HCT116 (cell line): ENCODE measurements at regions not wholly inside any gene's neighbourhood (a gene's known extent, or its start where the extent isn't known, plus 50 kb on each side); places are given as distances from the start of the nearest gene placed in this dataset.

Experiments
- ATAC-seq: fragments of 200-7000 bp; cut with Tn5 transposase; 2 replicates; pipeline ENCODE4 v1.9.1; 2020; ENCODE audit warnings: mild to moderate bottlenecking, moderate library complexity
- BruUV-seq: library from RNA; stranded (reverse); fragments of 400-500 nt; replicated peaks from 2 replicates; lab custom pipeline; 2021; lab: Mats Ljungman, UMichigan
- CTCF ChIA-PET: fragments of 300-600 bp; sonication (Branson Sonifier 250); formaldehyde crosslinking; loops from one replicate; lab custom pipeline; 2021; ENCODE audit warnings: antibody characterized with exemption; lab: Charles Lee
- POLR2A ChIA-PET: fragments of 300-600, 350-600 bp; sonication (Branson Sonifier 250); formaldehyde crosslinking; loops from one replicate; lab custom pipeline; 2021; ENCODE audit warnings: antibody characterized with exemption; lab: Charles Lee
- RAD21 ChIA-PET, 2 experiments: fragments of 300-600 bp; sonication (Branson Sonifier 250); formaldehyde crosslinking; loops; one replicate each; lab custom pipeline; 2023; ENCODE audit warnings: low total read pairs in 2 of 2; ENCODE audit not compliant: uncharacterized antibody in 2 of 2, unreplicated experiment in 2 of 2, low non-redundant PET in 1 of 2; lab: Charles Lee
- DNase-seq: peaks from one replicate; pipeline ENCODE4 v3.0.0-alpha.2; 2010; ENCODE audit warnings: low read depth, low spot score
- H2AFZ ChIP-seq: fragments of 200-600 bp; shearing (Covaris generic), sonication (generic); 2 replicates; pipeline ENCODE4 v1.6.1; 2017; ENCODE audit warnings: low read depth, mixed run types, mixed read lengths, antibody characterized with exemption, low read length; ENCODE audit not compliant: poor library complexity, severe bottlenecking
- H3K27ac ChIP-seq: 2 replicates; pipeline ENCODE4 v1.5.1; 2012; ENCODE audit warnings: low read depth, low read length
- H3K27me3 ChIP-seq: fragments of 200-600 bp; sonication (generic); 2 replicates; pipeline ENCODE4 v1.6.1; 2016; ENCODE audit warnings: mixed run types, low read length, mixed read lengths; ENCODE audit not compliant: insufficient read depth
- H3K36me3 ChIP-seq, 2 experiments: fragments of 200-500 bp in 1 of 2; fragments of 200-600 bp in 1 of 2; sonication (Bioruptor generic) in 1 of 2; sonication (generic) in 1 of 2; 2 replicates each; pipeline versions ENCODE4 v1.5.1 to v1.6.1; 2014 to 2016; ENCODE audit warnings: low read length in 2 of 2, inconsistent platforms in 1 of 2, mixed read lengths in 1 of 2, mixed run types in 1 of 2; ENCODE audit not compliant: insufficient read depth in 2 of 2, control insufficient read depth in 1 of 2
- H3K4me1 ChIP-seq, 2 experiments: fragments of 200-600 bp in 1 of 2; sonication (generic) in 1 of 2; 2 replicates each; pipeline versions ENCODE4 v1.5.1 to v1.6.1; 2012 to 2017; ENCODE audit warnings: low read length in 2 of 2, inconsistent platforms in 1 of 2, mild to moderate bottlenecking in 1 of 2, mixed read lengths in 1 of 2, mixed run types in 1 of 2, moderate library complexity in 1 of 2; ENCODE audit not compliant: insufficient read depth in 2 of 2, control insufficient read depth in 1 of 2
- H3K4me2 ChIP-seq: fragments of 200-600 bp; sonication (generic); 2 replicates; pipeline ENCODE4 v1.6.1; 2017; ENCODE audit warnings: mixed run types, low read length, mixed read lengths
- H3K4me3 ChIP-seq, 2 experiments: fragments of 200-600 bp in 1 of 2; sonication (generic) in 1 of 2; replicated peaks in 1 of 2; 2 replicates each; pipeline ENCODE4 v1.5.1; 2011 to 2016; ENCODE audit warnings: low read length in 2 of 2, control low read depth in 1 of 2, low read depth in 1 of 2, mild to moderate bottlenecking in 1 of 2, mixed read lengths in 1 of 2, mixed run types in 1 of 2
- H3K79me2 ChIP-seq: fragments of 200-600 bp; sonication (generic); 2 replicates; pipeline ENCODE4 v1.6.1; 2017; ENCODE audit warnings: mild to moderate bottlenecking, mixed run types, low read length, moderate library complexity, mixed read lengths; ENCODE audit not compliant: insufficient read depth
- H3K9ac ChIP-seq: fragments of 200-600 bp; sonication (generic); 2 replicates; pipeline ENCODE4 v1.6.1; 2016; ENCODE audit warnings: low read length, mixed read lengths
- H3K9me2 ChIP-seq: fragments of 200-600 bp; sonication (generic), shearing (Covaris generic); 2 replicates; pipeline ENCODE4 v1.6.1; 2017; ENCODE audit warnings: mixed run types, mild to moderate bottlenecking, moderate library complexity; ENCODE audit not compliant: insufficient read depth
- H3K9me3 ChIP-seq, 2 experiments: fragments of 200-500 bp in 1 of 2; fragments of 200-600 bp in 1 of 2; sonication (Bioruptor generic) in 1 of 2; sonication (generic) in 1 of 2; 2 replicates each; pipeline ENCODE4 v1.6.1; 2014 to 2017; ENCODE audit warnings: low read length in 2 of 2, mixed read lengths in 2 of 2, inconsistent platforms in 1 of 2, low read depth in 1 of 2, mild to moderate bottlenecking in 1 of 2, mixed run types in 1 of 2, moderate library complexity in 1 of 2; ENCODE audit not compliant: control insufficient read depth in 1 of 2, insufficient read depth in 1 of 2
- H4K20me1 ChIP-seq: fragments of 200-600 bp; sonication (generic), shearing (Covaris generic); 2 replicates; pipeline ENCODE4 v1.6.1; 2017; ENCODE audit warnings: mixed run types, mild to moderate bottlenecking, moderate library complexity; ENCODE audit not compliant: insufficient read depth
- CBX3 ChIP-seq: IDR thresholded peaks from 2 replicates; pipeline ENCODE4 v1.6.1; 2012; ENCODE audit warnings: low read depth
- EGR1 ChIP-seq: IDR thresholded peaks from 2 replicates; pipeline ENCODE4 v1.6.1; 2012; ENCODE audit warnings: low read depth
- ELF1 ChIP-seq: IDR thresholded peaks from 2 replicates; pipeline ENCODE4 v1.6.1; 2012; ENCODE audit warnings: low read depth, borderline replicate concordance
- EZH2phosphoT487 ChIP-seq: fragments of 200-600 bp; IDR thresholded peaks from 2 replicates; pipeline ENCODE4 v1.6.1; 2018; ENCODE audit warnings: antibody characterized with exemption, borderline replicate concordance
- FOSL1 ChIP-seq: IDR thresholded peaks from 2 replicates; pipeline ENCODE4 v1.6.1; 2012; ENCODE audit warnings: low read depth
- POLR2AphosphoS5 ChIP-seq: IDR thresholded peaks from 2 replicates; pipeline ENCODE4 v1.6.1; 2011; ENCODE audit warnings: mild to moderate bottlenecking, low read depth, low read length, moderate library complexity
- RAD21 ChIP-seq: IDR thresholded peaks from 2 replicates; pipeline ENCODE4 v1.6.1; 2012; ENCODE audit warnings: low read depth, mild to moderate bottlenecking
- YY1 ChIP-seq: IDR thresholded peaks from 2 replicates; pipeline ENCODE4 v1.6.1; 2011; ENCODE audit warnings: low read length, low read depth, moderate library complexity, mild to moderate bottlenecking; ENCODE audit not compliant: insufficient replicate concordance; ENCODE audit errors: extremely low read depth
- ZBTB33 ChIP-seq: IDR thresholded peaks from 2 replicates; pipeline ENCODE4 v1.6.1; 2011; ENCODE audit warnings: mild to moderate bottlenecking, low read length, moderate library complexity; ENCODE audit not compliant: insufficient replicate concordance; ENCODE audit errors: extremely low read depth
- ZNF274 ChIP-seq: fragments of 200-500 bp; sonication (Bioruptor generic); IDR thresholded peaks from 2 replicates; pipeline ENCODE4 v1.6.1; 2014; ENCODE audit warnings: mild to moderate bottlenecking, low read depth, low read length, inconsistent platforms
- intact Hi-C: fragments of 100-400 bp; cut with micrococcal nuclease; formaldehyde crosslinking; loops from 2 replicates; pipeline ENCODE4 v1.10.0; 2022
- TF ChIP-seq, protein P1 (sequence below): IDR thresholded peaks from 2 replicates; pipeline ENCODE4 v1.6.1; 2012

- Histone ChIP-seq H4K20me1 (no peaks in the 10 kb centered on the region), H3K9me2 (no peaks in the 10 kb centered on the region), H2AFZ (no peak overlapping the region), H3K36me3 (no peaks in the 10 kb centered on the region; a peak in 1 of 4 replicates), H3K27me3 (no peaks in the 10 kb centered on the region), H3K27ac (no peak overlapping the region), H3K4me3 (no peak overlapping the region), H3K79me2 (no peaks in the 10 kb centered on the region), H3K4me1 (no peaks in the 10 kb centered on the region), H3K9ac (no peak overlapping the region), H3K4me2 (no peak overlapping the region), H3K9me3 (peaks cover 7 to 9% of the 10 kb centered on the region in 2 experiments; a peak in 3 of 4 replicates)
- ChIA-PET CTCF (no interaction called here), POLR2A (no interaction called here), RAD21 (no interaction called here)
- no TSS peak for BruUV-seq
- intact Hi-C loops: no loop called here
- no peak for TF ChIP-seq EGR1
- DNase-seq (no peak), ATAC-seq (no peak)
These were observed 1716.1 kb downstream of the OLFM4 start for GRCh38 chr13:54744747-54745146.

- Histone ChIP-seq H4K20me1 (no peaks in the 10 kb centered on the region), H3K4me1 (no peaks in the 10 kb centered on the region), H3K9me2 (no peaks in the 10 kb centered on the region), H3K27ac (no peak overlapping the region), H3K9me3 (peaks cover 10 to 19% of the 10 kb centered on the region in 2 experiments; a peak in 3 of 4 replicates), H3K9ac (no peak overlapping the region), H3K4me3 (no peak overlapping the region), H3K4me2 (no peak overlapping the region), H3K79me2 (no peaks in the 10 kb centered on the region), H3K27me3 (no peaks in the 10 kb centered on the region), H3K36me3 (no peaks in the 10 kb centered on the region; a peak in 1 of 4 replicates), H2AFZ (no peak overlapping the region)
- POLR2A ChIA-PET: no interaction called here
- RAD21 ChIA-PET: no interaction called here
- ATAC-seq: no peak
- TF ChIP-seq POLR2AphosphoS5: no peak
- CTCF ChIA-PET: no interaction called here
- no peak for DNase-seq
- intact Hi-C loops: no loop called here
- no TSS peak for BruUV-seq
These were observed 1721.9 kb downstream of the OLFM4 start for GRCh38 chr13:54750521-54750920.

DNA sequence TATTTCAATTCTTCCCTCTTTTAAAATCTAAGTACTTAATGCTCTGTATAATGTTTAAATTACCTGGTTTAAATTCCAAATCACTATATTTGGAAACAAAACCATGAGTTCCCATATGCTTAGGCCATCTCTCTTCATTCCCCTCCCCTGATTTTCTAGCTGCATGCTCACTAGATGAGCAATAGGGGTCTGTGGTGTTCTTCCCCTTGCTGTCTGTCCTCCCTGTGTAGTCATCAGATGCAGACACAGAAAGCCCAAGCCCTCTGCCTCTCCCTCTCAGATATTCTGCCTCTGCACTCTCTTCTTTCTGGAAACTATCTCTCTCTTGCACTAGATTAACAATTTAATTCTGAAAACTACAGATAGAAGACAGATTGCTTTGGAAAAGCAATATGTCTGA, 1730.2 kb downstream of the OLFM4 start:
- intact Hi-C loops: no loop called here

More for the DNA sequence above, 1730.2 kb downstream of the OLFM4 start:
- no TSS peak for BruUV-seq
- no peak overlapping the region for H3K9ac ChIP-seq
- no peak overlapping the region for H3K4me2 ChIP-seq
- ATAC-seq (no peak), DNase-seq (no peak)
- no peaks in the 10 kb centered on the region for H3K79me2 ChIP-seq
- H3K27ac ChIP-seq: no peak overlapping the region
- no peak overlapping the region for H3K4me3 ChIP-seq
- CTCF ChIA-PET: no interaction called here
- H4K20me1 ChIP-seq: no peaks in the 10 kb centered on the region
- no peaks in the 10 kb centered on the region for H3K4me1 ChIP-seq
- H3K36me3 ChIP-seq: no peaks in the 10 kb centered on the region
- H2AFZ ChIP-seq: no peak overlapping the region
- H3K9me2 ChIP-seq: no peaks in the 10 kb centered on the region
- TF ChIP-seq ZNF274: no peak
- no peak for TF ChIP-seq FOSL1
- TF ChIP-seq CBX3: no peak
- no peak for TF ChIP-seq ZBTB33
- TF ChIP-seq RAD21: no peak
- TF ChIP-seq YY1: no peak
- TF ChIP-seq EZH2phosphoT487: no peak
- no peak for TF ChIP-seq EGR1
- TF ChIP-seq, protein P1, sequence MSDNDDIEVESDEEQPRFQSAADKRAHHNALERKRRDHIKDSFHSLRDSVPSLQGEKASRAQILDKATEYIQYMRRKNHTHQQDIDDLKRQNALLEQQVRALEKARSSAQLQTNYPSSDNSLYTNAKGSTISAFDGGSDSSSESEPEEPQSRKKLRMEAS: no peak
- TF ChIP-seq ELF1: no peak
- TF ChIP-seq, all 23 proteins: peak for 0
- H3K27me3 ChIP-seq: no peaks in the 10 kb centered on the region
- ChIA-PET RAD21 (no interaction called here), POLR2A (no interaction called here)
- H3K9me3 ChIP-seq: peaks cover 11 to 25% of the 10 kb centered on the region in 2 experiments; a peak in 3 of 4 replicates
